Natural killer cell (primary cell): ENCODE measurements at regions not wholly inside any gene's neighbourhood (a gene's known extent, or its start where the extent isn't known, plus 50 kb on each side); places are given as distances from the start of the nearest gene placed in this dataset.

Experiments
- ATAC-seq, 3 donors: fragments of 150-1000 bp in 2 of 3; fragments of 200-7000 bp in 1 of 3; cut with Tn5 transposase; 1 replicate in 1 of 3; 2 replicates in 2 of 3; pipeline ENCODE4 v1.10.0; 2021; ENCODE audit warnings: mild to moderate bottlenecking in 2 of 3, moderate library complexity in 2 of 3
- DNase-seq, 2 donors: peaks; one replicate each; pipeline versions ENCODE4 v3.0.0 to v3.0.0-alpha.2; 2013 to 2021; ENCODE audit warnings: mixed read lengths in 1 of 2
- H3K27ac ChIP-seq: one replicate; pipeline ENCODE4 v1.5.1; 2013; ENCODE audit warnings: mild to moderate bottlenecking, low read length
- H3K27me3 ChIP-seq: one replicate; pipeline ENCODE4 v1.6.1; 2013; ENCODE audit warnings: low read length; ENCODE audit not compliant: control insufficient read depth, insufficient read depth
- H3K36me3 ChIP-seq: one replicate; pipeline ENCODE4 v1.6.1; 2013; ENCODE audit warnings: low read length; ENCODE audit not compliant: control insufficient read depth, insufficient read depth
- H3K4me1 ChIP-seq: one replicate; pipeline ENCODE4 v1.6.1; 2013; ENCODE audit warnings: low read length; ENCODE audit not compliant: control insufficient read depth, insufficient read depth
- H3K4me3 ChIP-seq: one replicate; pipeline ENCODE4 v1.5.1; 2013; ENCODE audit warnings: low read length
- H3K9me3 ChIP-seq: one replicate; pipeline ENCODE4 v1.6.1; 2013; ENCODE audit warnings: low read length; ENCODE audit not compliant: control insufficient read depth, insufficient read depth
- H3K27ac Mint-ChIP-seq, 2 donors: one replicate each; pipeline ENCODE4 v1.8.0; 2022; ENCODE audit warnings: mild to moderate bottlenecking in 2 of 2, mixed read lengths in 2 of 2, moderate library complexity in 1 of 2
- H3K27me3 Mint-ChIP-seq, 2 donors: one replicate each; pipeline ENCODE4 v1.8.0; 2022; ENCODE audit warnings: low read depth in 2 of 2, mixed read lengths in 2 of 2
- H3K36me3 Mint-ChIP-seq: one replicate; pipeline ENCODE4 v1.8.0; 2022; ENCODE audit warnings: mixed read lengths
- H3K4me1 Mint-ChIP-seq, 2 donors: one replicate each; pipeline ENCODE4 v1.8.0; 2022; ENCODE audit warnings: mixed read lengths in 2 of 2
- H3K4me3 Mint-ChIP-seq: one replicate; pipeline ENCODE4 v1.8.0; 2022; ENCODE audit warnings: mild to moderate bottlenecking, moderate library complexity, mixed read lengths
- H3K9me3 Mint-ChIP-seq, 2 donors: one replicate each; pipeline ENCODE4 v1.8.0; 2022; ENCODE audit warnings: mixed read lengths in 2 of 2
- WGBS: methylation state at CpG from one replicate; pipeline ENCODE4 v1.1.7; 2013; ENCODE audit warnings: missing lambda C conversion rate; ENCODE audit not compliant: insufficient coverage; 5-methylcytosine and 5-hydroxymethylcytosine counted together
- intact Hi-C: fragments of 100-400 bp; cut with micrococcal nuclease; formaldehyde crosslinking; loops from one replicate; pipeline ENCODE4 v1.14.2; 2022
- TF ChIP-seq, protein P1 (sequence below): fragments of 200-600 bp; IDR thresholded peaks from one replicate; pipeline ENCODE4 v1.8.0; 2022; ENCODE audit warnings: antibody characterized with exemption

DNA sequence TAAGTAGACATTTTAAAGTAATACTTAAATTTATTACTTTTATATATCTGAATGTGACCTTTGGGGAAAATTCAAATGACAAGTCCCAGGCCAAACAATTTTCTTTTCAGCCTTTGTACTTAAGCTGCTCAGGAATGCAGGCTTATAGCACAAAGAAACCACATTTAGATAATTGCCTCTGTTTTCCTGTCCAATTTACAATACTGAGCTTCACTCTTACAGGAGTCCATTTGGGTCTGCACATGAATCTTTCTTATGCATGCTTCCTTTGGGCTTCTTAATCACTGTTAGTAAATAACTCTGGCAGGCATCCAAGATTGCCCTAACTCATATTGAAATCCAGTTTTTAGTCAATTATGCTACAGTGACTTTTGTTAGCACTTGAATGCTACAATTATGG lies 459.4 kb upstream of the TGFBR2 start:
- H3K4me3 Mint-ChIP-seq, result no peak overlapping the region
- no peaks in the 10 kb centered on the region for H3K4me1 ChIP-seq
- no peaks in the 10 kb centered on the region for H3K36me3 ChIP-seq
- TF ChIP-seq, protein P1, sequence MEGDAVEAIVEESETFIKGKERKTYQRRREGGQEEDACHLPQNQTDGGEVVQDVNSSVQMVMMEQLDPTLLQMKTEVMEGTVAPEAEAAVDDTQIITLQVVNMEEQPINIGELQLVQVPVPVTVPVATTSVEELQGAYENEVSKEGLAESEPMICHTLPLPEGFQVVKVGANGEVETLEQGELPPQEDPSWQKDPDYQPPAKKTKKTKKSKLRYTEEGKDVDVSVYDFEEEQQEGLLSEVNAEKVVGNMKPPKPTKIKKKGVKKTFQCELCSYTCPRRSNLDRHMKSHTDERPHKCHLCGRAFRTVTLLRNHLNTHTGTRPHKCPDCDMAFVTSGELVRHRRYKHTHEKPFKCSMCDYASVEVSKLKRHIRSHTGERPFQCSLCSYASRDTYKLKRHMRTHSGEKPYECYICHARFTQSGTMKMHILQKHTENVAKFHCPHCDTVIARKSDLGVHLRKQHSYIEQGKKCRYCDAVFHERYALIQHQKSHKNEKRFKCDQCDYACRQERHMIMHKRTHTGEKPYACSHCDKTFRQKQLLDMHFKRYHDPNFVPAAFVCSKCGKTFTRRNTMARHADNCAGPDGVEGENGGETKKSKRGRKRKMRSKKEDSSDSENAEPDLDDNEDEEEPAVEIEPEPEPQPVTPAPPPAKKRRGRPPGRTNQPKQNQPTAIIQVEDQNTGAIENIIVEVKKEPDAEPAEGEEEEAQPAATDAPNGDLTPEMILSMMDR, result no peak
- H3K27ac Mint-ChIP-seq, result no peak overlapping the region
- H3K27me3 ChIP-seq, result no peaks in the 10 kb centered on the region
- H3K27me3 Mint-ChIP-seq, result peaks cover 2 to 15% of the 10 kb centered on the region in 2 donors
- DNase-seq, result no peak
- intact Hi-C loops, result no loop called here
- H3K4me1 Mint-ChIP-seq, result no peaks in the 10 kb centered on the region
- ATAC-seq, result no peak
- no peaks in the 10 kb centered on the region for H3K9me3 ChIP-seq
- no peaks in the 10 kb centered on the region for H3K9me3 Mint-ChIP-seq
- H3K27ac ChIP-seq, result no peak overlapping the region
- H3K4me3 ChIP-seq, result no peak overlapping the region
- H3K36me3 Mint-ChIP-seq, result no peaks in the 10 kb centered on the region

DNA sequence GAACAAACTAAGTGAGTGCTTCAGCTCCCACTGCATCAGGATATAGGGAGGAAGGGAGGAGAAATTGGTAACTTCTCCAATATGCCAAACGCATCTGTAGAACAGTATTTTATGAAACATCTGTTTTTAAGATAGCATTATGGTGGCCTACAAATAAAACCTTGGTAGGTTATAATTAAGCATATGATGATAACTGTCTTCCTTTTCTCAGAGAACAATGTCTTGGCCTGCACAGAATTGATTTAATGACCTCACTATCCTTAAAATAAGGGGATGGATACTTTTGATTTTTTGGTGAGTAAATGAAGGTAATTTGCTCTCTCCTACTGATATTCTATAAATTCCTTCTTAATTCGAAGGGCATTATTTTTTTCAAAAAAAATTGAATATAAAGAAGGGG lies 451.5 kb upstream of the TGFBR2 start:
- intact Hi-C loops, result no loop called here
- ATAC-seq (no peak), DNase-seq (no peak)
- H3K27ac Mint-ChIP-seq, result no peak overlapping the region
- Histone ChIP-seq H3K36me3 (no peaks in the 10 kb centered on the region), H3K4me3 (no peak overlapping the region), H3K27ac (no peak overlapping the region), H3K4me1 (no peaks in the 10 kb centered on the region), H3K27me3 (no peaks in the 10 kb centered on the region), H3K9me3 (no peaks in the 10 kb centered on the region)
- no peaks in the 10 kb centered on the region for H3K36me3 Mint-ChIP-seq
- H3K27me3 Mint-ChIP-seq, result peaks cover 0 to 12% of the 10 kb centered on the region in 2 donors
- TF ChIP-seq, protein P1, result no peak
- H3K4me3 Mint-ChIP-seq, result no peak overlapping the region
- WGBS, result 90% methylated on average over 1 of the region's 2 CpGs
- H3K9me3 Mint-ChIP-seq, result no peaks in the 10 kb centered on the region
- no peaks in the 10 kb centered on the region for H3K4me1 Mint-ChIP-seq

- intact Hi-C loops, result no loop called here
- ATAC-seq (no peak), DNase-seq (no peak)
- Mint-ChIP-seq H3K9me3 (no peaks in the 10 kb centered on the region), H3K4me3 (no peak overlapping the region), H3K4me1 (no peaks in the 10 kb centered on the region), H3K27me3 (peaks cover 0 to 3% of the 10 kb centered on the region in 2 donors), H3K36me3 (no peaks in the 10 kb centered on the region), H3K27ac (no peak overlapping the region)
- Histone ChIP-seq H3K27ac (no peak overlapping the region), H3K27me3 (no peaks in the 10 kb centered on the region), H3K36me3 (no peaks in the 10 kb centered on the region), H3K4me1 (no peaks in the 10 kb centered on the region), H3K9me3 (no peaks in the 10 kb centered on the region), H3K4me3 (no peak overlapping the region)
- 74% methylated on average over 3 of the region's 3 CpGs for WGBS
- TF ChIP-seq, protein P1, result no peak
Measured at GRCh38 chr3:30155755-30156154, 450.6 kb upstream of the TGFBR2 start.

DNA sequence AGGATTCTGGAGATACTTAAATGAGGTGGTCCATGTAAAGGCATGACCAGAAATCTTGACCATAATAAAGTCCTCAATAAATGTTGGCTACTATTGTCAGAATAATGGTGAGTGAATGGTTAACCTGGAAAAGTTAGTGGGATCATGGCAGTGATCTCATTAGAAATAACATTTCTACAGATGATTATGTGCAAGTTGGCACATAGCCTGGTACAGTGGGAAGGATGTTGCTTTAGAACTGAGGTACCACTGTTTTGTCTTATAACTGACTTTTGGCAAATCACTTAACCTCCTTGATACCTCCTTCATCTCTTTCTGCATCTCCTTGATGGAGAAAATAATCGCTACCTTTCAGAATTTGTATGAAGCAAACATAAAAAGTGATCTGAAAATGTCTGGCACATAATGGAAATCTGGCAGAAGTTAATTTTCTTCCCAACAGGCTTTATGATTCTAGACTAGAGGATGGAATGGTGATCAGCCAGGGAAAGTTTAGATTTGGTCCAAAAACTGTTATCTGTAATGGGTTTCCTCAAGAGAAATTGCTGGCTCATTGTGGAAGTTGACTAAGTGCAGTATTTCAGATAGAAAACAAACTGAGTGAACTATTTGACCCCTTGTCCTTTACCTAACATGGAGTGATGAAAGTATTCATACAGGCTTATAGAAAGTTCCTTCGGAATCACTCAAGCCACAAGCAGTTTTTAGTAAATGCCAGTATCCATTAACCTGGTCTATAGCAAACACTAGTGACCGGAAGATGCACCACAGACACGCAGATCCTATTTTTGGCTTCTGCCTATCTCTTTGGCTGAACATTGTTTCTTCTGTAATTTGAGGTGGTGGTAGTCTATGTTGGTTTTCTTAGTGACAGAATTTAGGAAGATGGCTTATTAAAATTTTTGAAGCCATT lies 449.6 kb upstream of the TGFBR2 start:
- Mint-ChIP-seq H3K36me3 (no peaks in the 10 kb centered on the region), H3K27ac (no peak overlapping the region), H3K27me3 (peaks cover 2 to 4% of the 10 kb centered on the region in 2 donors), H3K4me3 (no peak overlapping the region), H3K9me3 (no peaks in the 10 kb centered on the region), H3K4me1 (no peaks in the 10 kb centered on the region)
- no peaks in the 10 kb centered on the region for H3K36me3 ChIP-seq
- no peak overlapping the region for H3K27ac ChIP-seq
- 90% methylated on average over 4 of the region's 4 CpGs for WGBS
- DNase-seq, result no peak
- no peaks in the 10 kb centered on the region for H3K27me3 ChIP-seq
- H3K4me3 ChIP-seq, result no peak overlapping the region
- intact Hi-C loops, result no loop called here
- H3K9me3 ChIP-seq, result no peaks in the 10 kb centered on the region
- no peak for ATAC-seq
- TF ChIP-seq, protein P1, result no peak
- no peaks in the 10 kb centered on the region for H3K4me1 ChIP-seq
